MG63 (cell line): ENCODE measurements at regions not wholly inside any gene's neighbourhood (a gene's known extent, or its start where the extent isn't known, plus 50 kb on each side); places are given as distances from the start of the nearest gene placed in this dataset.

ENCODE experiments used
- DNase-seq: peaks from one replicate; pipeline ENCODE4 v3.0.0-alpha.2; 2020
- H3K27me3 ChIP-seq: fragments of 250-450 bp; sonication (Bioruptor Pico); 2 replicates; pipeline ENCODE4 v1.5.1; 2020; ENCODE audit warnings: mild to moderate bottlenecking, moderate library complexity
- H3K36me3 ChIP-seq: fragments of 250-450 bp; sonication (Bioruptor Pico); 2 replicates; pipeline ENCODE4 v1.5.1; 2020; ENCODE audit warnings: mild to moderate bottlenecking, moderate library complexity
- H3K4me3 ChIP-seq: fragments of 250-450 bp; sonication (Bioruptor Pico); 2 replicates; pipeline ENCODE4 v1.5.1; 2020; ENCODE audit warnings: mild to moderate bottlenecking, moderate library complexity
- H3K9me3 ChIP-seq: fragments of 250-450 bp; sonication (Bioruptor Pico); 2 replicates; pipeline ENCODE4 v1.5.1; 2020; ENCODE audit warnings: mild to moderate bottlenecking, moderate library complexity

DNA sequence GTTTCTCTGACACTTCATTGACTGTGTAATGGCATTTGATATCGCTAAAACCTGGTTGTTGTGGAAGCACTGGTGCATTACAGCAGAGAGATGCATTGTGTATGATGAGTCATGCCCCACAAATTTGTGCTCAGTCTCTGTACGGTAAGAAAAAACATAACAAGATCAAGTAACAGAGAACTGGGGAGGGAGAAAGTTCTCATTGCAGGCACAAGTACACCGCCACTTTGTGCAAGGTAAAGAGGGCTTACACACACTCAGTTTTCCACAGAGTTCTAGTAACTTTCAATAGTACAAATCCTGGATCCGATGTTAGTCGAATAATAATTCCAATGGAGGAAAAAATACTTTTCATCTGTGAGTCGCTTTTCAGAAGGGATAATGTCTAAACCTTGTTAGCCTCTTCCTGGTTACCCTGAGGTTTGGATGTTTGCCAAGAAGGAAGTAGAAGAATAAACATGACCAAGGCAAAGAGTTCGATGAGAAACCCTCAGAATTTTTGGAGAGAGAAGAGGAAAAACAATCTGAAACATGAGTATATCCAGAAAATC is 512.5 kb upstream of the SLIT2 start:
- no peak overlapping the region for H3K4me3 ChIP-seq
- no peaks in the 10 kb centered on the region for H3K9me3 ChIP-seq

DNA sequence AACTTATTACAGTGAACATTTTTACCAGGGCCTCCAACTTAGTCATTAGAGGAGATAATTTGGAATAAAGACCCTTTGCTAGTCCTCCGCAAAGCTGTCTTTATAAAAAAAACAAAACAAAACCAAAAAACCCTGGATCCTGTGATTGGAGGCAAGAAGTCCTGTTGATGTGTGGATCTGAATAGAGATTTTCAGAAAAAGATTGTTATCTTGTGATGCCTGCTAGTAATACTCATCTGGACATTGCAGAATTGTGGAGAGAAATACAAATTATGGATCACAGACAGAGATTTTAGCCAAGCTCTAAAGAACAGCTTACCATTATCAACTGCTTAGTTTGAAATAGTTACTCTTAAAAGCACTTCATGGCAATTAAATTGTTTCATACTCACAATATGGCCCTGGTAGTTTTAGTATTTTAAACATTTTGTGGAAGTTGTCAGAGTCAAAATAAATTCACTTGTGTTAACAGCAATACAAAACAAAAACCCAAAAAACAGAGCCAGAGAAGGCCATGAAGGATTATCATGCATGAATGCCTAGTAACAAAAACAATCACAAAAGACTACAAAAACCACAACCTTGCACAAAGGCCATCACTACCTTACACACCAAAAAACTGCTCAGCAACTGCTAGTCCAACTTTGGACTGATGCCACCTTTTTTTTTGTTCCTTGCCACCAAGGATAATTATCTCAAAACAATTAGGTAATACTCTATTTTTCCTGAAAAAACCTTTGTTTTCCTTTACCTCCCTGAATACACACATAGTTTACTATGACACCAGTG is 514.5 kb upstream of the SLIT2 start:
- DNase-seq = no peak
- no peaks in the 10 kb centered on the region for H3K9me3 ChIP-seq
- no peaks in the 10 kb centered on the region for H3K36me3 ChIP-seq
- H3K4me3 ChIP-seq = no peak overlapping the region
- no peaks in the 10 kb centered on the region for H3K27me3 ChIP-seq

More for the DNA sequence above, 512.5 kb upstream of the SLIT2 start:
- H3K36me3 ChIP-seq = no peaks in the 10 kb centered on the region
- DNase-seq = peak; percentile 25
- H3K27me3 ChIP-seq = no peaks in the 10 kb centered on the region

DNA sequence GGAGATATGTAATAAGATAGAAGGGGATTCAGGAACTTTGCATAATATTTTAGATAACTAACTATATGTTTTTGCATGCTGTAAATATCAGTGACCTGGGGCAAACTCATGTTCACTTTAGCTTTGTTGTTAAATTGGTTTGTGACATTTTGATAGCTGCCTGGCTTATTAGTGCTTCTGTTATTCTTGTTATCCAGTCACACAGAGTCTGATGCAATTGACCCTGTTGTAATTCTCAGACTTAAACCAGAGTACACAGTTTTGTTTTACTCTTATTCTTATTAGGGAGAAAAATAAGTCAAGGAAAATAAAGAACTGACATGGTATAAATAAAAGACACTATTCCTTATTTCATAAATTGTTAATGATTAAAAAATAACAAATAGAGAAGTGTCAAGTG is 516.7 kb upstream of the SLIT2 start:
- no peak for DNase-seq
- Histone ChIP-seq H3K36me3 (no peaks in the 10 kb centered on the region), H3K4me3 (no peak overlapping the region), H3K27me3 (no peaks in the 10 kb centered on the region), H3K9me3 (no peaks in the 10 kb centered on the region)

DNA sequence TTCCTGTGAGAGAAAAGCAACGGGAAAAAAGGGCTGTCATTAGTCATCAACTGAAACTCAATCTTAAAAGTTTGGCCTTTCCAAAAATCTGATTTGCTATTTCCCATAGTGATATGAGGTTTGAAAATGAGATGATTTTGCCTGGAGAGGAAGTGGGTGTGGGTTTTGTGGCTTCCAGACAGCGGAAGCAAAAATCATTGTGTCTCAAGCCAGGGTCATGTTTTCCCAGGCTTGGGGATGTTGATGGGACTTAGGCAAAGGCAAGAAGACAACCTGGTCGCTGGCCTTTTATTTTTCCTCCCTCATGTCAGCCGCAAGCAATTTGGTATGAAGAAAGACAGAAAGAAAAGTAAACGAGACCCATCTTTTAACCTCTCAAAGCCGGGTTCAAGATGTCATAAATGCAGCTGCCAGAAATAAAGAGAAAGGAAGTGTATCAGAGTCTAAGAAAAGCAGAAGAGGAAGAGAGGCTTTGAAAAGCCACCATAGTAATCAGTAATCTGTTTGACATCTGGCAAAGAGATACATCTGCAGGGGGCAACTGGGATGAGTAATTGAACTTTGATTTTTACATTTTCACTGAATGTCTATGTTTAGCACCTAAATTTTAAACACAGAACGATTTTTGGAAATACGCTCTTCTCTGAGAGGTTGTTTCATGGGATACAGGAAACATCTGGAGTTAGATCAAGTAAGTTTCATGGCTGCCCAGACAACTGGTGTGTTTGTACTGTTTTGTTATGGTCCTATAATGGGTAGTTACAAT is 521.6 kb upstream of the SLIT2 start:
- no peak for DNase-seq
- no peaks in the 10 kb centered on the region for H3K9me3 ChIP-seq
- no peaks in the 10 kb centered on the region for H3K27me3 ChIP-seq
- no peak overlapping the region for H3K4me3 ChIP-seq
- no peaks in the 10 kb centered on the region for H3K36me3 ChIP-seq

DNA sequence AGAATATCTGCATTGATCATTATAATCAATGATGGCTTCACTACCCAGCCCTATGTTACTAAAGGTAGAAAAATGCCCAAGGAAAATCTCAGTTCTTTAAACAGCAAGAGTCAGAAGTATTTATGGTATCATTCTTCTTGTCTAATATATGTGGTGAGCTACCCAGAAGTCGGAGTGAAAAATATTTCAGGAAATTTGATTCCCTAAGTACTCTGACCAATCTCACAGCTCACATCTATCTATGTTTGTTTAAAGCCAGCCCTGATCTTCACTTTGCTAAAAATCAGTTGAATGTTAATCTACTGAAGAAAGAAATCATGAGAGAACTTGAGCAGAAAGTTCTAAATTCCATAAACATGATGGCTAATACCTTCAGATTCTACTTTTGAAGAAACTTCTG is 522.9 kb upstream of the SLIT2 start:
- no peaks in the 10 kb centered on the region for H3K9me3 ChIP-seq
- no peaks in the 10 kb centered on the region for H3K27me3 ChIP-seq
- no peaks in the 10 kb centered on the region for H3K36me3 ChIP-seq
- DNase-seq = no peak
- H3K4me3 ChIP-seq = no peak overlapping the region

DNA sequence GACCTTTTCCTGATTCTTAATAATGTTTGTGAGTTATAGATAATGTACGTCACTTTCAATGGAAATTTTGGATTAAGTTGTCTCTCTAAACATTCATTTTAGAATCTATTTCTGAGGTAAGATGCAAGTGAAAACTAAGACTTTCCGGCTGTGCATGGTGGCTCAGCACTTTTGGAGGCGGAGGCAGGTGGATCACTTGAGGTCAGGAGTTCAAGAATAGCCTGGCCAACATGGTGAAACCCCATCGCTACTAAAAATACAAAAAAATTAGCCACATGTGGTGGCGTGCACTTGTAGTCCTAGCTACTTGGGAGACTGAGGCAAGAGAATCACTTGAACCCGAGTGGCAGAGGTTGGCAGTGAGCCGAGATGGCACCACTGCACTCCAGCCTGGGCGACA is 524.6 kb upstream of the SLIT2 start:
- no peaks in the 10 kb centered on the region for H3K9me3 ChIP-seq
- no peak for DNase-seq
- H3K27me3 ChIP-seq = no peaks in the 10 kb centered on the region
- H3K4me3 ChIP-seq = no peak overlapping the region
- H3K36me3 ChIP-seq = no peaks in the 10 kb centered on the region

DNA sequence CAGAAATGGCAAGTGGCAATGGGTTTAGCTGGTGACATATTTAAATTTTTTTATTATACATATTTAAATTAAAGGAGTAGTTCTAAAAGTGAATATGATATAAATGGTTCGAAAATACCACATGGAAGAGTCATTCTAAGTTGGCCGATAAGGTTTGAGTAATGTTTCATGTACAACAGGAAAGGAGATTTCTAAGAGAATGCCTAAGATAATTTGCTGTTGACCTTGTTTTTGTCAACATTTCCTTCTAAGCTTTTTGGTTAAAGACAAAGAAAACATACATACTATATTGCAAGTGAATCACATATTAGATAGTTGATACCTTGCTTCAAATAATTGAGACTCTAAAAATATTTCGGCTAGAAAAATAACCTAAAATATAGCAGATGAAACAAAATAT is 526.6 kb upstream of the SLIT2 start:
- Histone ChIP-seq H3K27me3 (no peaks in the 10 kb centered on the region), H3K9me3 (no peaks in the 10 kb centered on the region), H3K4me3 (no peak overlapping the region), H3K36me3 (no peaks in the 10 kb centered on the region)
- no peak for DNase-seq

DNA sequence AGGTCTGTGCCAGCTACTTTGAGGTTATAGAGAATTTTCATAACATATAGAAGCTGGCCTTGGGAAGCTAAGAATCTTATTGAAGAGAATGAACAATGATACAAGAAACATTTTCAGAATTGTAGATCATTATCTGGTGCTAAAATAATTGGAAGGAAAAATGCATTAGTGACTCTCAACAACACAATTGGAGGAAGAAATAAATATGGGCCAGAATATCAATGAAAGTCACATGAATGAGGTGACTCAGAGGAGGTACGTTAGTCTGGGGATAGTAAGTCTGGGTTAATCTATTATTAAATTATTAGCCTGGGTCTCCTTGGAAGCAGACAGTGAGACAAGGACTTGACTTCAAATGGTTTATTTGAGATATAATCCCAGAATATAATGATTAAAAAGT is 529.3 kb upstream of the SLIT2 start:
- H3K9me3 ChIP-seq = no peaks in the 10 kb centered on the region
- H3K4me3 ChIP-seq = no peak overlapping the region

DNA sequence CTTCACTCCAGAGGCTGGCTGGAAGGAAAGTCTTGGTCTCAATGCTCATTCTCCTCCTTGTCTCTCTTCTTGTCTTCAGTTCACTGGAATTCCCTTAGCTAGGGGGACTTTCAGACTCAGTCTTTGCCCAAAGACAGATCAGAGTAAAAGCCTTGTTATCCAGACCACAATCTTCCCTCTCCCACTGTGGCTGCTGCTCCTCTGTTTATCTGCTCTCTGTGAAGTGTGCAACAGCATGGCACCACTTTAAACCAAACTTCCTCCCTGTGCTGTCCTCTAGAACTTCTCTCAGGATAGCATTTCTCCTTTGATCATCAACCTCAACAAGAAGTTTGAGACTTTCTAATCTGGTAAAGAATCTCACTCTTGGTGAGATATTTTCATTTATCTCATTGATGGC is 530.1 kb upstream of the SLIT2 start:
- H3K4me3 ChIP-seq = no peak overlapping the region
- no peaks in the 10 kb centered on the region for H3K36me3 ChIP-seq
- DNase-seq = no peak
- H3K27me3 ChIP-seq = no peaks in the 10 kb centered on the region
- H3K9me3 ChIP-seq = no peaks in the 10 kb centered on the region

More for the DNA sequence above, 529.3 kb upstream of the SLIT2 start:
- Histone ChIP-seq H3K36me3 (no peaks in the 10 kb centered on the region), H3K27me3 (no peaks in the 10 kb centered on the region)
- DNase-seq = no peak

DNA sequence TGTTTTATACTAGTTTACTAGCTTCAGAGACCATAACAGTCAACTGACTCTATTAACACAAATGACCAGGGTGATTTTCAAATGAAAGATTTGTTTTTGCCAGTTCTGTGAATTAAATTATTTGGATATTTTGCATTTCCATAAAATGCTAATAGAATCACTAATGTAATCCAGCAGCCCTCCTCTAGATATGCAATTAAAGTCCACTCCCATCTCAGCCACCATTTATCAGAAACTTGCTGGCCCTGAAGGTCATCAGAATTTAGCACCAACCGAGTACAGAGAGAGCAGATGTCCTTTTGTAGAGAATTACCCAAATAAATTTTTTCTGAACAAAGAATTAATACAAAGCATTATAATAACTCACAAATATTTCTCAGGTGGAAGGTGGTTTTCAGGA is 531.1 kb upstream of the SLIT2 start:
- Histone ChIP-seq H3K4me3 (no peak overlapping the region), H3K9me3 (no peaks in the 10 kb centered on the region), H3K36me3 (no peaks in the 10 kb centered on the region), H3K27me3 (no peaks in the 10 kb centered on the region)
- DNase-seq = no peak

DNA sequence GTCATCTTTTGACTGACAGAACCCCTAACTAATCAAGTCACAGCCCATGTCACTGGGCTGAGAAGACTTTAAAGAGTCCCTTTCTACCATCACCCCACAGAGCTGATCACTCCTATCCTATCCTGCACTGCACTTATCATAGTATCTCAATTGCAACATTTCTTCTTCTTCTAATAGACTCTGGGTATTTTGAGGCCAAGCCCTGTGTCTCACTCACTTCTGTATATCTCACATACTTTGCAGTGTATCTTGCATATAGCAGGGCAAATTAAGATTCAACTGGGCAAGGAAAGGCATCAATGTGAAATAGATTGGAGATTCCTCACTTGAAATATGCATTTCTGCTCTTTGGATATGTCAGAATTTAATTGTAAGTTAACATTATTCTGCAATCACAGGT is 531.5 kb upstream of the SLIT2 start:
- Histone ChIP-seq H3K36me3 (no peaks in the 10 kb centered on the region), H3K27me3 (no peaks in the 10 kb centered on the region), H3K4me3 (no peak overlapping the region), H3K9me3 (no peaks in the 10 kb centered on the region)
- DNase-seq = no peak

DNA sequence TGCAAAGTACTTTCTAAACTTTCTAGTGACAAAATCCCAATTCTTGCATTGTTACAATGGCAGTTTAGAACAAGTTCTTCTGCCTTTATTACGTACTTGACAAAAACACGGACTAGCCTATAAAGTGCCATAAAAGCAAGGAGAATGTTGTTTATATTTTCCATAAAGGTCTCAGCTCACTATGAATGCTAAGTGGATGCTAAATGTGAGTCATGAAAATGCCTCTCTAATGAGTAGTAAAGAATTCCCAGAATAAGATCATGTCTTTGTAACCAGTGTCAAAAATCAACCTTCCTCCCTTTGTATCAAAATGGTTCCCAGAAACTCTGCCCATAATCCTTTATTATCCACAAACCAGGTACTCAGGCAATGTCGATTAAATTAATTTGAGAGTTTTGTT is 539.8 kb upstream of the SLIT2 start:
- H3K27me3 ChIP-seq = no peaks in the 10 kb centered on the region
- no peak for DNase-seq
- H3K9me3 ChIP-seq = no peaks in the 10 kb centered on the region
- H3K36me3 ChIP-seq = no peaks in the 10 kb centered on the region
- H3K4me3 ChIP-seq = no peak overlapping the region

DNA sequence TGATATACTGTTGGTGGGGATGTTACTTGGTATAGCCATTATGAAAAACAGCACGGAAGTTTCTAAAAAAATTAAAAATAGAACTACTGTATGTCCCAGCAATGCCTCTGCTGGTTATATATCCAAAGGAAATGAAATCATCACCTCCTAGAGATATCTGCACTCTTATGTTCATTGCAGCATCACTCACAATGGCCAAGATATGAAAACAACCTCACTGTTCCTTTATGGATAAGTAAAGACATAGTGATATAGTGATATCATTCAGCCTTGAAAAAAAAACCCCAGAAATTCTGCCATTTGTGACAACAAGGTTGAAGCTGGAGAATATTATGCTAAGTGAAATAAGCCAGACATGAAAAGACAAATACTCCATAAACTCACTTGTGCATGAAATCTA is 543.8 kb upstream of the SLIT2 start:
- Histone ChIP-seq H3K36me3 (no peaks in the 10 kb centered on the region), H3K4me3 (no peak overlapping the region), H3K9me3 (no peaks in the 10 kb centered on the region), H3K27me3 (no peaks in the 10 kb centered on the region)
- DNase-seq = no peak

DNA sequence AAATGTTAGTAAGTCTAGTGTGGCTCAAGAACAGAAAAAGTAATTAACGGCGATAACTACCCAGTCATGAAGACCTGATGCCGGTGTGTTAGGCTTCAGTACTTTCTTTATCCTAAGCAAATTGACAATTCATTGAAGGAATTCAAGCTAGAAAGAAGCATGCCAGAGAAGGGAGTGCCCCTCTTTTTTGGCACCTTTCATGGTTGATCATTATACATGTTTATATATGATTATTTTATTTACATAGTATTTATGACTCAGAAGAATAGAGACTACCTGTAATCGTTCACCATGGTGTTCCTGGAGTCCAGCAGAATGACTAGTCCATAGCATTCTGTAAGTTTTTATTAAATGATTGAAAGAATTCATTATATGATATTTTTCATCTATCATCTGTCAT is 548.3 kb upstream of the SLIT2 start:
- H3K4me3 ChIP-seq = no peak overlapping the region
- H3K9me3 ChIP-seq = no peaks in the 10 kb centered on the region
- DNase-seq = no peak
- H3K27me3 ChIP-seq = no peaks in the 10 kb centered on the region
- H3K36me3 ChIP-seq = no peaks in the 10 kb centered on the region

DNA sequence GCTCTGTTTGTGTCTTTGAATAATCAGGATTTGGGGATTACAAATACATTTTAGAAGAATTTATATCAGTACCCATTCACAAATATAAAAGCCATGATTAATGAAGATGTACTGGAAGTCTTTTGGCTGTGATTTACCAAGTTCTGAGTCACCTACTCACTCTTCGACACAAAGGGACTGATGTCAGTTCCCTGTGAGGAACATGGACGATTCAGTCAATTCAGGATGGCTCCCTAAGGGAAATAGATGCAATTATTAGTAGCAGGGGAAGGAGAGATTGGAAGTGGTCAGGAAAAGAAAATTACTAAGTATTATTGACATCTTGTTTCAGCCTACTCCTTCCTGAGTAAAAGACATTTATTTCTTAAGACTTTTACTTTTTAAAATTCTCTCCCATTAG is 550.7 kb upstream of the SLIT2 start:
- Histone ChIP-seq H3K9me3 (no peaks in the 10 kb centered on the region), H3K36me3 (no peaks in the 10 kb centered on the region), H3K4me3 (no peak overlapping the region), H3K27me3 (no peaks in the 10 kb centered on the region)
- no peak for DNase-seq

DNA sequence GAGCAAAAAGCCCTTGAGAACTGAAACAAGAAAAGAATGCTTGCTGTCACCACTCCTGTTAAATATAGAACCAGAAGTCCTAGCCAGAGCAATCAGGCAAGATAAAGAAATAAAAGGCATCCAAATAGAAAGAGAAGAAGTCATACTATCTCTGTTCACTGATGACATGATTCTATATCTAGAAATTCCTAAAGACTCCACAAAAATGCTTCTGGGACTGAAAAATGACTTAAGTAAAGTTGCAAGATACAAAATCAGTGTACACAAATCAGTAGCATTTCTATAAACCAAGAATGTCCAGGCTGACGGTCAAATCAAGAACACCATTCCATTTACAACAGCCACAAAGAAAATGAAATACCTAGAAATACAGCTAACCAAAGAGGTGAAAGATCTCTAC is 552.7 kb upstream of the SLIT2 start:
- H3K27me3 ChIP-seq = no peaks in the 10 kb centered on the region
- no peaks in the 10 kb centered on the region for H3K36me3 ChIP-seq
- no peak for DNase-seq
- no peaks in the 10 kb centered on the region for H3K9me3 ChIP-seq
- no peak overlapping the region for H3K4me3 ChIP-seq

DNA sequence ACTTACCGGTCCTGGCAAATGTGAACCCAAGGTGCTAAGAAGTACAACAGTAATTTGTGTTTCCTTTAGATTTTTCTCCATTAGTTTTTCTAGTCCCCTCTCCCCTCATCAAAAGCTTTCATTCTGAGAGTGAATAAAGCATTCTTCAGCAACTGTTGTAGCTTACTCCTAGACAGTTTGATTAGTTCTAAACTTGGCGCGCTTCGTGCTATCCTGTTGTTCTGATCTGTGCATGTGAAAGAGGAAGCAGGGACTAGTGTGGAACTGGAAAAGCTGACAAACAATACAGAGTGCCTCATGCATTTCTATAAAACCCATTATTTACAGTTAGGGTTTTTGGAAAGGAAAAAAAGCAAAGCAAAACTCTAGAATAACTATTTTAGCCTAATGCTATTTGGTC is 556.9 kb upstream of the SLIT2 start:
- DNase-seq = no peak
- no peak overlapping the region for H3K4me3 ChIP-seq
- H3K9me3 ChIP-seq = no peaks in the 10 kb centered on the region
- no peaks in the 10 kb centered on the region for H3K36me3 ChIP-seq
- no peaks in the 10 kb centered on the region for H3K27me3 ChIP-seq
